ENCODE measurements at regions not wholly inside any gene's neighbourhood (a gene's known extent, or its start where the extent isn't known, plus 50 kb on each side); places are given as distances from the start of the nearest gene placed in this dataset.

DNA sequence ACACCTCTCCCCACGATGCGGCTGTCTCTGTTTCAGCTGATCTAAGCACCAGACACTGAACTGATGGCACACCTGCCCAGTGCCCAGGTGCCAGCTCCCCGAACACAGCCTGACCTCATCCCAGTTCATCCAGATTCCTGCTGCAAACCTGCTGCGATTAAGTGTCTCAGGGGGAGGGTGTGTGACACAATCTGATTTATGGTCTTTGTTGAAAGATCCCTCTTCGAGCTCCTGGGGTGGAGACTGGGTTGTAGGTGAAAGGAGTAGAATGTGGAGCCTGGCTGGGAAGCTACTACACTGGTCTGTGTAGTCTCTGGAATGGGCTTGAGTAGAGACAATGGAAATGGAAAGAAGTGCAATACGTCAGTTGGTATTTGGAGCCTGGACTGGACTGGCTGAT is 390.3 kb downstream of the SHANK2 start:
- H3K27ac Mint-ChIP-seq: no peak overlapping the region
- no peaks in the 10 kb centered on the region for H3K36me3 Mint-ChIP-seq (ENCODE audit: low read depth)
- peaks cover 48% of the 10 kb centered on the region for H3K27me3 Mint-ChIP-seq (ENCODE audit: low read depth)
- no peak overlapping the region for H3K4me3 Mint-ChIP-seq
- TF ChIP-seq, protein P1, sequence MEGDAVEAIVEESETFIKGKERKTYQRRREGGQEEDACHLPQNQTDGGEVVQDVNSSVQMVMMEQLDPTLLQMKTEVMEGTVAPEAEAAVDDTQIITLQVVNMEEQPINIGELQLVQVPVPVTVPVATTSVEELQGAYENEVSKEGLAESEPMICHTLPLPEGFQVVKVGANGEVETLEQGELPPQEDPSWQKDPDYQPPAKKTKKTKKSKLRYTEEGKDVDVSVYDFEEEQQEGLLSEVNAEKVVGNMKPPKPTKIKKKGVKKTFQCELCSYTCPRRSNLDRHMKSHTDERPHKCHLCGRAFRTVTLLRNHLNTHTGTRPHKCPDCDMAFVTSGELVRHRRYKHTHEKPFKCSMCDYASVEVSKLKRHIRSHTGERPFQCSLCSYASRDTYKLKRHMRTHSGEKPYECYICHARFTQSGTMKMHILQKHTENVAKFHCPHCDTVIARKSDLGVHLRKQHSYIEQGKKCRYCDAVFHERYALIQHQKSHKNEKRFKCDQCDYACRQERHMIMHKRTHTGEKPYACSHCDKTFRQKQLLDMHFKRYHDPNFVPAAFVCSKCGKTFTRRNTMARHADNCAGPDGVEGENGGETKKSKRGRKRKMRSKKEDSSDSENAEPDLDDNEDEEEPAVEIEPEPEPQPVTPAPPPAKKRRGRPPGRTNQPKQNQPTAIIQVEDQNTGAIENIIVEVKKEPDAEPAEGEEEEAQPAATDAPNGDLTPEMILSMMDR (IDR thresholded peaks at IDR 0.05; ENCODE audit: unreplicated experiment in 3 of 3): no peak
- H3K9me3 Mint-ChIP-seq: no peaks in the 10 kb centered on the region
- peaks cover 19% of the 10 kb centered on the region for H3K4me1 Mint-ChIP-seq

DNA sequence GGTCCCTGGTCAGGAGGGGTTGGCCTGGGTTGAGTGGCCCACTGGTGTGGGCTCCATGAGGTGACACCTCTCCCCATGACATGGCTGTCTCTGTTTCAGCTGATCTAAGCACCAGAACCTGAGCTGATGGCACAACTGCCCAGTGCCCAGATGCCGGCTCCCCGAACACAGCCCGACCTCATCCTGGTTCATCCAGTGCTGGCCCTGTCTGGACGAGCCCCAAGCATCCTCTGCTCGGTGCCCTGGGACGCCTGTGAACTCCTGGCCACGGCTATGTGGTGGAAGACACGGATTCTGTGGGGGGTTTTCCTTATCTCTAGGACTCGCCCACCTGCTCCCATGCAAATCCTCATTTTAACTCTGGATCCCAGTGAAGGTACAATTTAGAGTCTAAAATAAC is 389.2 kb downstream of the SHANK2 start:
- H3K36me3 Mint-ChIP-seq (ENCODE audit: low read depth): no peaks in the 10 kb centered on the region
- H3K27ac Mint-ChIP-seq: no peak overlapping the region
- TF ChIP-seq, protein P1 (IDR thresholded peaks at IDR 0.05; ENCODE audit: unreplicated experiment in 3 of 3): no peak
- H3K4me3 Mint-ChIP-seq: no peak overlapping the region
- H3K9me3 Mint-ChIP-seq: no peaks in the 10 kb centered on the region
- peaks cover 46% of the 10 kb centered on the region for H3K27me3 Mint-ChIP-seq (ENCODE audit: low read depth)
- H3K4me1 Mint-ChIP-seq: peaks cover 11% of the 10 kb centered on the region

DNA sequence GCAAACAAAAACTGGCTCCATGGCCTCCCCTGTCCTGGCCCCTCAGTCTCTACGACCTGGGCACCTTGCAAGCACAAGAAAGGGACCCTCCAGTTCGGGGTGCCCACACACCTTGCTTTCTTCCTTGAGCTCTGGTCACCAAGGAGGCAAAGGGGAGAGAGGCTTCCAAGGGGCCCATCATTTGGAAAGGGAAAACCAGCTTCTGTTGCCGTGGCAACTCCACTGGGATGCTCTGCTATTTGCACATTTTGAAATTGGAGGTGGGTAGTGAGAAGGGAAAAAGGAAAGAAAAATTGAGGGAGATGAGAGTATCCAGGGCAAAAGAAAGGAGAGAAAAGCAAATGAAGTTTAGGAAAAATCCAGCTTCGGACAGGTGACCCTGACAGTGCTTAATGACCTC is 388.4 kb downstream of the SHANK2 start:
- Mint-ChIP-seq H3K4me3 (no peak overlapping the region), H3K27me3 (ENCODE audit: low read depth) (peaks cover 42% of the 10 kb centered on the region), H3K27ac (no peak overlapping the region), H3K9me3 (no peaks in the 10 kb centered on the region), H3K36me3 (ENCODE audit: low read depth) (no peaks in the 10 kb centered on the region), H3K4me1 (peaks cover 11% of the 10 kb centered on the region)
- TF ChIP-seq, protein P1 (IDR thresholded peaks at IDR 0.05; ENCODE audit: unreplicated experiment in 3 of 3): no peak

DNA sequence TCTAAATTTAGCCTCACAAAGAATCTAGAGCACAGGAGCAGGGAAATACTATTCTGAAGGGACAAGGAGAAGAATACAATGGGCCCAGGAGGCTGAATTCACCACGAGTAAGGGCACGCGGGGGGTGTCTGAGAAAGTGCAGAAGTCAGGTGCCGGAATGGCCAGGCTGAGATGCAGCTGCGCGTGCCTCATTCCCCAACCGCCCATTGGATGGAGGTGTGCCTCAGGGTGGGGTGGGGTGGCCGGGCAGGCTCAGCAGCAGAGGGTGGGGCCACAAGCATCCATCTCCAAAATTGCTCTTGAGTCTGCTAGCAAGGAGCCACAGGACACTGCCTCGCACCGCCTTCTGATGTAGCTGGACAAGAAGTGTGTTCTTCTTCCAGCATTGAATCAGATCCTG is 387.0 kb downstream of the SHANK2 start:
- Mint-ChIP-seq H3K9me3 (no peaks in the 10 kb centered on the region), H3K27me3 (ENCODE audit: low read depth) (peaks cover 34% of the 10 kb centered on the region), H3K36me3 (ENCODE audit: low read depth) (no peaks in the 10 kb centered on the region), H3K4me3 (no peak overlapping the region), H3K4me1 (peaks cover 11% of the 10 kb centered on the region), H3K27ac (no peak overlapping the region)
- TF ChIP-seq, protein P1 (IDR thresholded peaks at IDR 0.05; ENCODE audit: unreplicated experiment in 3 of 3): no peak

DNA sequence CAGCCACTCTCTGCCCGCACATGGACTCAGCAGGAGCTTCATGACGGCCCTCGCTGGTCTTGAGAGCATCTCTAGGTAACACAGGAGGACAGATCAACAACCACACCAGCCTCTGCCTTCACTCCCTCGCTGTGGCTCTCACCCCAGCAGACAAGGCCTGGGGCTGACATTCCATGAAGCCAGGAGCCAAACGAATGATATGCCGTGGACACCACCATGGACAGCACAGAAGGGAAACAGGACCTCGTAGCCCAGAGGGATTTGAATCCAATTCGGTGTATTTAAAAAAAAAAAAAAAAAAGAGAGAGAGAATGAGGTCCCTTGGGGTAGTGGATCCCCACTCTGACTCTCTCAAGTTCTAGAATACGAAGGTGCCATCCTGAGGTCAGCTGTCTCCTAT is 385.5 kb downstream of the SHANK2 start:
- no peak overlapping the region for H3K27ac Mint-ChIP-seq
- H3K27me3 Mint-ChIP-seq (ENCODE audit: low read depth): peaks cover 27% of the 10 kb centered on the region
- H3K4me1 Mint-ChIP-seq: peaks cover under 1% of the 10 kb centered on the region
- H3K9me3 Mint-ChIP-seq: no peaks in the 10 kb centered on the region
- no peak overlapping the region for H3K4me3 Mint-ChIP-seq
- H3K36me3 Mint-ChIP-seq (ENCODE audit: low read depth): no peaks in the 10 kb centered on the region
- TF ChIP-seq, protein P1 (IDR thresholded peaks at IDR 0.05; ENCODE audit: unreplicated experiment in 3 of 3): no peak

DNA sequence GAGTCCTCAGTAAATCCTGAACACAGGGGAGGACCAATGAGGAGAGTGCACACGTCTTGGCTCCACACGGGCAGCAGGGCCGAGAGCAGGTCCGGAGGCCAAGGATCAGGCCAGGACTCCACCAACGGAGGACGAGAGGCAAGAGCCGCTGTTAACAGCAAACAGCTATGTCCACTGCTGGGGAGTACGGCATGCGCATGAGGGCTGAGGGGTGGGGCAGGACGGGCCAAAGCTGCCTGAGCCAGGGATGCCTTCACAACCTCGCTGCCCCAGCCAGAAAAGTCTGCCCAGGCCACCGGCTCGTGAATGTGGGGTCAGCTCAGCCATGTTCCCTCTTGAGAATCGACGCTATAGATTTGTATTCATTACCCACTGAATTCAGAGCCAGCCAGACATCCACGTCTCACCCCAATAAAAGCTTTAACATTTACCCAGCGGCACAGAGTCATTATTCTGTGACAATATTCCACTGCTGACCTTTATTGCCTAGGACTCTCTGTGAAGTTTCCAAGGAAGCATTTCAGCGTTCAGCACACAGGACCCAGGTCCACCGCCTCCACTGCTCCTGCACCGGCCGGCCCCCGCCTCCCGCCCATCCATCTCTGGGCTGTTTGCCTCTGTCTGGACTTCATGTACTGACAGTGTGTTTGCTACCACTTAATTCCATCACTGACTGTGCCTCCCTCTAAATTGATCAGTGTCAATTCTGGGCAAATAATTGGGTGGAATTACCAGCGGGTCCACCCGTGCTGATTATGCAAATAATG is 384.9 kb downstream of the SHANK2 start:
- H3K27ac Mint-ChIP-seq: no peak overlapping the region
- H3K4me3 Mint-ChIP-seq: no peak overlapping the region
- H3K27me3 Mint-ChIP-seq (ENCODE audit: low read depth): peaks cover 25% of the 10 kb centered on the region
- TF ChIP-seq, protein P1 (IDR thresholded peaks at IDR 0.05; ENCODE audit: unreplicated experiment in 3 of 3): no peak
- no peaks in the 10 kb centered on the region for H3K4me1 Mint-ChIP-seq
- no peaks in the 10 kb centered on the region for H3K9me3 Mint-ChIP-seq
- no peaks in the 10 kb centered on the region for H3K36me3 Mint-ChIP-seq (ENCODE audit: low read depth)

Measured in nephron (organoid).